ENCODE measurements at regions not wholly inside any gene's neighbourhood (a gene's known extent, or its start where the extent isn't known, plus 50 kb on each side); places are given as distances from the start of the nearest gene placed in this dataset.

GRCh38 chr3:178483704-178484103 is 52.5 kb upstream of the KCNMB2 start:
- TF ChIP-seq CTCF (IDR thresholded peaks at IDR 0.05) = no peak
- no peak for TF ChIP-seq EZH2 (IDR thresholded peaks at IDR 0.05; ENCODE audit: borderline replicate concordance, insufficient read depth, low read depth, low read length, poor library complexity, severe bottlenecking)
